ENCODE measurements at regions not wholly inside any gene's neighbourhood (a gene's known extent, or its start where the extent isn't known, plus 50 kb on each side); places are given as distances from the start of the nearest gene placed in this dataset.

GRCh38 chr15:87213626-87214025 lies 1042.9 kb downstream of the NTRK3 start:
- Histone ChIP-seq H3K4me1 (ENCODE audit: control insufficient read depth, insufficient read depth, low read length) (no peaks in the 10 kb centered on the region), H3K27ac (ENCODE audit: low read length) (no peak overlapping the region), H3K36me3 (ENCODE audit: control insufficient read depth, insufficient read depth, low read length) (no peaks in the 10 kb centered on the region), H3K4me3 (ENCODE audit: low read depth in 2 of 2, low read length in 2 of 2) (no peak overlapping the region), H3K27me3 (ENCODE audit: control insufficient read depth, insufficient read depth, low read length) (no peaks in the 10 kb centered on the region; the same call in 1 of the 2 replicates), H3K9me3 (ENCODE audit: control insufficient read depth, insufficient read depth, low read depth, low read length) (no peaks in the 10 kb centered on the region)
- BruUV-seq (replicated peaks): no TSS peak
- in situ Hi-C loops (cut with HindIII; ENCODE audit: low pct_unique_long_range_greater_than_20kb, low sequenced_read_pairs) (no loop called here), intact Hi-C loops (cut with micrococcal nuclease; ENCODE audit: unreplicated experiment) (no loop called here)
- ChIA-PET POLR2A (no interaction called here), CTCF (no interaction called here)
- ATAC-seq (no peak), DNase-seq (ENCODE audit: low read depth, low spot score) (no peak)
- TF ChIP-seq POLR2AphosphoS5 (IDR thresholded peaks at IDR 0.05; ENCODE audit: low read depth, low read length) (no peak), SIN3A (IDR thresholded peaks at IDR 0.05; ENCODE audit: borderline replicate concordance, insufficient read depth, low read depth, low read length) (no peak), CTCF (IDR thresholded peaks at IDR 0.05) (no peak), TCF7L2 (IDR thresholded peaks at IDR 0.05; ENCODE audit: low read depth, low read length) (no peak)

GRCh38 chr15:87212041-87212440 lies 1044.5 kb downstream of the NTRK3 start:
- Histone ChIP-seq H3K4me3 (ENCODE audit: low read depth in 2 of 2, low read length in 2 of 2) (no peak overlapping the region), H3K4me1 (ENCODE audit: control insufficient read depth, insufficient read depth, low read length) (no peaks in the 10 kb centered on the region), H3K27ac (ENCODE audit: low read length) (no peak overlapping the region), H3K36me3 (ENCODE audit: control insufficient read depth, insufficient read depth, low read length) (no peaks in the 10 kb centered on the region), H3K9me3 (ENCODE audit: control insufficient read depth, insufficient read depth, low read depth, low read length) (no peaks in the 10 kb centered on the region), H3K27me3 (ENCODE audit: control insufficient read depth, insufficient read depth, low read length) (no peaks in the 10 kb centered on the region; the same call in 1 of the 2 replicates)
- in situ Hi-C loops (cut with HindIII; ENCODE audit: low pct_unique_long_range_greater_than_20kb, low sequenced_read_pairs) (no loop called here), intact Hi-C loops (cut with micrococcal nuclease; ENCODE audit: unreplicated experiment) (no loop called here)
- no TSS peak for BruUV-seq (replicated peaks)
- ChIA-PET CTCF (no interaction called here), POLR2A (no interaction called here)
- no peak for DNase-seq (ENCODE audit: low read depth, low spot score)
- no peak for TF ChIP-seq SIN3A (IDR thresholded peaks at IDR 0.05; ENCODE audit: borderline replicate concordance, insufficient read depth, low read depth, low read length)
- no peak for ATAC-seq

- Histone ChIP-seq H3K9me3 (ENCODE audit: control insufficient read depth, insufficient read depth, low read depth, low read length) (no peaks in the 10 kb centered on the region), H3K4me3 (ENCODE audit: low read depth in 2 of 2, low read length in 2 of 2) (no peak overlapping the region), H3K36me3 (ENCODE audit: control insufficient read depth, insufficient read depth, low read length) (no peaks in the 10 kb centered on the region), H3K27me3 (ENCODE audit: control insufficient read depth, insufficient read depth, low read length) (no peaks in the 10 kb centered on the region; the same call in 1 of the 2 replicates), H3K27ac (ENCODE audit: low read length) (no peak overlapping the region), H3K4me1 (ENCODE audit: control insufficient read depth, insufficient read depth, low read length) (no peaks in the 10 kb centered on the region)
- intact Hi-C loops (cut with micrococcal nuclease; ENCODE audit: unreplicated experiment): no loop called here
- no peak for DNase-seq (ENCODE audit: low read depth, low spot score)
- in situ Hi-C loops (cut with HindIII; ENCODE audit: low pct_unique_long_range_greater_than_20kb, low sequenced_read_pairs): no loop called here
- BruUV-seq (replicated peaks): no TSS peak
- no peak for ATAC-seq
- ChIA-PET POLR2A (interaction anchor here (0.6 kb wide), 1 partner anchor 32 kb away, joined by 4 read pairs; no protein-coding TSS in a partner anchor), CTCF (no interaction called here)
- TF ChIP-seq SIN3A (IDR thresholded peaks at IDR 0.05; ENCODE audit: borderline replicate concordance, insufficient read depth, low read depth, low read length) (no peak), TCF7L2 (IDR thresholded peaks at IDR 0.05; ENCODE audit: low read depth, low read length) (no peak)
These were observed 1045.0 kb downstream of the NTRK3 start for GRCh38 chr15:87211547-87211946.

GRCh38 chr15:87209891-87210689 lies 1046.4 kb downstream of the NTRK3 start:
- CTCF ChIA-PET: no interaction called here
- no peak overlapping the region for H3K4me3 ChIP-seq (ENCODE audit: low read depth in 2 of 2, low read length in 2 of 2)
- TF ChIP-seq CTCF (IDR thresholded peaks at IDR 0.05) (no peak), REST (IDR thresholded peaks at IDR 0.05; ENCODE audit: insufficient read depth in 1 of 2, low read depth in 2 of 2, low read length in 1 of 2) (no peak)
- no peaks in the 10 kb centered on the region for H3K4me1 ChIP-seq (ENCODE audit: control insufficient read depth, insufficient read depth, low read length)
- no peak overlapping the region for H3K27ac ChIP-seq (ENCODE audit: low read length)
- no peak for DNase-seq (ENCODE audit: low read depth, low spot score)
- H3K36me3 ChIP-seq (ENCODE audit: control insufficient read depth, insufficient read depth, low read length): no peaks in the 10 kb centered on the region
- ATAC-seq: no peak
- no peaks in the 10 kb centered on the region; the same call in 1 of the 2 replicates for H3K27me3 ChIP-seq (ENCODE audit: control insufficient read depth, insufficient read depth, low read length)
- in situ Hi-C loops (cut with HindIII; ENCODE audit: low pct_unique_long_range_greater_than_20kb, low sequenced_read_pairs) (no loop called here), intact Hi-C loops (cut with micrococcal nuclease; ENCODE audit: unreplicated experiment) (no loop called here)
- no peaks in the 10 kb centered on the region for H3K9me3 ChIP-seq (ENCODE audit: control insufficient read depth, insufficient read depth, low read depth, low read length)
- BruUV-seq (replicated peaks): no TSS peak
- POLR2A ChIA-PET: no interaction called here
